ENCODE measurements at regions not wholly inside any gene's neighbourhood (a gene's known extent, or its start where the extent isn't known, plus 50 kb on each side); places are given as distances from the start of the nearest gene placed in this dataset.
"Not testable (repeated sequence)": the region's sequence is repeated elsewhere in the genome, so short reads cannot be mapped to it uniquely, and the experiment has no call there.

GRCh38 chr2:120638450-120638849, 97.2 kb upstream of the GLI2 start:
- DNase-seq, result no peak

GRCh38 chr2:120641366-120641771, 94.3 kb upstream of the GLI2 start:
- no peak for DNase-seq

GRCh38 chr2:120642646-120643045, 93.0 kb upstream of the GLI2 start:
- no peak for DNase-seq

GRCh38 chr2:120646994-120647393, 88.7 kb upstream of the GLI2 start:
- no peak for DNase-seq

GRCh38 chr2:120647487-120647886, 88.2 kb upstream of the GLI2 start:
- DNase-seq, result no peak

GRCh38 chr2:120649381-120649780, 86.3 kb upstream of the GLI2 start:
- DNase-seq, result not testable (repeated sequence)

- no peak for DNase-seq
These were observed 85.5 kb upstream of the GLI2 start for GRCh38 chr2:120650022-120650644.

GRCh38 chr2:120651818-120652217, 83.8 kb upstream of the GLI2 start:
- no peak for DNase-seq

GRCh38 chr2:120653046-120653445, 82.6 kb upstream of the GLI2 start:
- no peak for DNase-seq

- DNase-seq, result no peak
These were observed 81.8 kb upstream of the GLI2 start for GRCh38 chr2:120653871-120654270.

GRCh38 chr2:120654381-120655134, 81.1 kb upstream of the GLI2 start:
- DNase-seq, result no peak

- DNase-seq, result no peak
These were observed 79.3 kb upstream of the GLI2 start for GRCh38 chr2:120656273-120656950.

- DNase-seq, result no peak
These were observed 77.5 kb upstream of the GLI2 start for GRCh38 chr2:120658042-120658769.

- no peak for DNase-seq
These were observed 76.9 kb upstream of the GLI2 start for GRCh38 chr2:120658770-120659158.

- no peak for DNase-seq
These were observed 76.2 kb upstream of the GLI2 start for GRCh38 chr2:120659275-120659977.

GRCh38 chr2:120660056-120660694, 75.5 kb upstream of the GLI2 start:
- DNase-seq, result no peak

GRCh38 chr2:120660771-120661459, 74.8 kb upstream of the GLI2 start:
- DNase-seq, result no peak

GRCh38 chr2:120661551-120661950, 74.1 kb upstream of the GLI2 start:
- DNase-seq, result no peak

- DNase-seq, result no peak
These were observed 73.6 kb upstream of the GLI2 start for GRCh38 chr2:120662046-120662445.

- no peak for DNase-seq
These were observed 72.9 kb upstream of the GLI2 start for GRCh38 chr2:120662746-120663145.

GRCh38 chr2:120666433-120666832, 69.2 kb upstream of the GLI2 start:
- DNase-seq, result no peak

- DNase-seq, result no peak
These were observed 67.7 kb upstream of the GLI2 start for GRCh38 chr2:120667981-120668380.

Data from suppressor macrophage treated with lipopolysaccharide for 1 hour (primary cell).